HG03342 (cell line): ENCODE measurements at regions not wholly inside any gene's neighbourhood (a gene's known extent, or its start where the extent isn't known, plus 50 kb on each side); places are given as distances from the start of the nearest gene placed in this dataset.

Experiments used
- ATAC-seq: cut with Tn5 transposase; IDR thresholded peaks from one replicate; pipeline ENCODE4 v1.9.1; 2021; ENCODE audit warnings: mild to moderate bottlenecking, moderate library complexity; ENCODE audit not compliant: unreplicated experiment

DNA sequence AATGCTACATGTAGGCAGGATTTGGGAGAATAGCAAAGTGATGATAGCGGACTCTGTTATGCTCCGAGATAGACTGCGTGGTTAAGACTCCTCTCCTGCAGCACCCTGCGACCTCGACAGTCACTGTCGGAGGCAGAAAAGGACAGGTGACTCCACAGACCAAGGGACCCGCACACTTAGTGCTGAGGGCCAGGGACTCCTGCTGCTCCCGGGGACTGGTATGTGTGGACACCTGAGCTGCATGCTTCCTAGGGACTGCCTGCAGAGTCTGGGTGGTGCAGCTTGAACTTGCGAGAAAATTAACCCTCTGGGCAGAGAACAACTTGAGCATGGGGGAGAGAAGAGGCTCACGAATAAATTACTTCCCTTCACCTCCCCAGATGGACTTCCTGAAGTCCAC lies 407.1 kb upstream of the PFKP start:
- ATAC-seq, result no peak

DNA sequence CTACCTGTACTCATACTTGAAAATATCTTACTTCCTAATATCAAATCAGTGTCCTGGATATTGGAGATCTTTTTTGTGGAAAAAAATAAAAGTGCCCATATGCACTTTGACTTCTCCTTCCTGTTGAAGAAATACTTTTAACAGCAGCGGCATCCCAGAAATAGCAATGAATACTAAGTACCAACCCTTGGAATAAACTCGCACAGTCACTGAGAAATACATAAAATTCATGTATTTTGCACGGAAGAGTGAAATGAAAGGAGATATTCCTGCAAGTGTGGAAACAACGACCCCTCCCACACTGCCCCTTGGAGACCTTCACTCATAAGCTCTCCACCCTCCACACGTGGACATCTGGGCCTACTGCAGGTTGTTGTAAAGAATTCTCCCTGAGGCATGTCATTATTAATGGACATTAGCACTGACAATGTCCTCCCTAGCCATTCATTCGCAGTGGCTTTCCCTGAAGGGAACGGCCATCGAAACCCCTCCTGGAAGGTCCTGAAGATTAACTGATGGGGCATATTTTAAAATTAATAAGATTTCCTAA lies 407.6 kb upstream of the PFKP start:
- no peak for ATAC-seq

GRCh38 chr10:2658780-2659179 lies 408.6 kb upstream of the PFKP start:
- no peak for ATAC-seq

- no peak for ATAC-seq
These were observed 417.0 kb upstream of the PFKP start for GRCh38 chr10:2650328-2650727.

- no peak for ATAC-seq
These were observed 426.3 kb upstream of the PFKP start for GRCh38 chr10:2641028-2641427.

GRCh38 chr10:2633630-2634029 lies 433.7 kb upstream of the PFKP start:
- no peak for ATAC-seq

DNA sequence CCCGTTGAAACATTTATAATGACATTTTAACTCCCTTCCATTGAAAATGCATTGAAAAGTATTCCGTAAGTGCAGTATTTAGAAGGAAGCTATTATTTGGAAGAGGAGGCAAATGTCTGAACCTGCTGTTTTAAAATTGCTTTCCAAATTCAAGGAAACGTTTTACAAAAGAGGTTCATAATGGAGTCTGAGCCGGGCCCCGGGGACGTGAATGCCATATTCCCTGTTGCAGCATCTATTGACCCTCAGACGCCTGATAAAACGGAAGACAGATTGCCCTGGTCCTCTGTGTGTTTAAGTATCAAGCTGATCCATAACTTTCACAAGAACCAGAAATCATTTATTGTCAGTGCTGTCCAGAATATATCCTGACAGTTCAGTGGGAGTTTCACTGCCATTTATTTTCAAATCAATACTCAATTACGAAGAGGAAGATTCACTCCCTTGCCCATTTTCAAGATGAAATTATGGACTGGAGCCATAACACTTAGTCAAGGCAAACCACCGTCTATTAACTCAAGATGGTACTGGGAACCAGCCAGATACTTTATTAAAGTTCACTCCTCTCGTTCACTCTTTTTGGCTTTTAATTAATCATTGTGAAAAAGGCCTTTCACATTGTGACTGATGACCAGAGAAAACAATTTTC lies 435.7 kb upstream of the PFKP start:
- no peak for ATAC-seq

GRCh38 chr10:2628705-2629104 lies 438.6 kb upstream of the PFKP start:
- ATAC-seq, result no peak

- no peak for ATAC-seq
These were observed 439.4 kb upstream of the PFKP start for GRCh38 chr10:2627969-2628368.

DNA sequence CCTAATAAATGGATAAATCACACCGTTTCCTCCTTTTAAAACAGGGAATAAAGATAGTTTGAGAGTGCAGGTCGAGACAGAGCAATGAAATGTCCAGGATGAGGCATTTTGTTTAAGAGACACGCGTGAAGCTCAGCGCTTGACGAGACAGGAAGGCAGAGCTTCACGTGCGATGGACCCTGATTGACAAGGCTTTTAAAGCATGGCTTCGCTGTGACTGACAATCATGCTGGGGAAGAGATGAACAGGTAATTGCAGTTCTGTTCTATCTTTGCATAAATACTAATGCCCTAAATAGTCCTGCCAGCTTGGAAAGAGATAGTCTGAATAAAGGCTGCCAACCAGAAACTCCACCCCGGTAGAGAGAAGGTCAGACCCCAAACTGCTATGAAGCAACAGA lies 442.3 kb upstream of the PFKP start:
- ATAC-seq, result no peak

DNA sequence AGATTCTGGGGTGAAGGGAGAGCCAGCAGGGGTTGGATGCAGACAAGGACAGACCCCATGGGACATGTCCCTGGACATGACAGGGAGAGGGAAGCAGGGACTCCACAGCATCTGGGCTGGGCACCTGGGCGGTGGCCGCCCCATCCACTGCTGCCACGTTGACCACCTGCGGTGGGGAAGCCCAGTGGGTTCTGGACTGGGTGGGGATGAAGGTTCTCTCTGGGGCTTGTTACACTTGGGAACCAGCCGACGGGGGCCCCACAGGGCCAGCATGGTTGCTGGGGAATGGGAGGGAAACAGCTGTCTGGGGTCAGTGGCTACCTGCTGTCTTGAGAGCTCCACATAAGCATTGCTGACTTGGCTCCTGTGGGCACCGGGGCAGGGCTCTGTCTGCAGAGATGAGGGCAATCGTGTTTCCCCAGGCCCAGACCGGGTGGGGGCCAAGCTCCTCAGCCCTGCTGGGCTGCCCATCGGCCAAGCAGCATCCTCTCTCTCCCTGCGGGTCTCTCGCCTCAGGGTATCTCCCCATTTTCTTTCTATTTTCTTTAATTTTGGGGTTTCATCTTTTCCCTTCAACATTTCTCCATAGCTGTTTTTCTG lies 443.6 kb upstream of the PFKP start:
- ATAC-seq, result no peak

DNA sequence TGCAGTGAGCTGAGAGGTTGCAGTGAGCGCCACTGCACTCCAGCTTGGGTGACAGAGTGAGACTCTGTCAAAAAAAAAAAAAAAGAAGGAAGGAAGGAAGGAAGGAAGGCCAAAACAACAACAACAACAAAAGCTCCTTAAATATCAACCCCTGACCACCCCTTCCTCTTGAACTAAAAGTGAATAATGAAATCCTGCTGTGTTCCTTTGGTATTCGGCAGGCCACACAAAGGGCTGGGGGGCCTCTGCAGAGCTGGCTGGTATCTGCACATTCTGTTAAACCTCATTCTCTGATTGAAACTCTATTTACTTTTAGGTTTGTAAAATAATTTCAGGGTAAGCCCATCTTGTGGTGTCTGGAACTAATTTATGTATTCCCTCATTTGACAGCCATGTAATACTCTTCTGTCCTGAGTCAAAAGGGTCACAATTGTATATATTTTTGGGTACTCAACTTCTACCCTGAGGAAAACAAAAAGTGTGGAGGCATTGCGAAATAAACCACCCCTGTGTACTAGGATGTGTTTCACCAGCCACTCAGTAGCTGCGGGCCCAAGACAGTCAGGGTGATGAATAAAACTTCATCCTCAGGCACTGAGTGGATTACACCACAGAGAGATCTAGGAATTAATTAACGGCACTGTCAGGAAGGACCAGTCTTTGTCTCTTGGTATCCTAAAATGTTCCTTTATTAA lies 446.4 kb upstream of the PFKP start:
- ATAC-seq, result no peak

DNA sequence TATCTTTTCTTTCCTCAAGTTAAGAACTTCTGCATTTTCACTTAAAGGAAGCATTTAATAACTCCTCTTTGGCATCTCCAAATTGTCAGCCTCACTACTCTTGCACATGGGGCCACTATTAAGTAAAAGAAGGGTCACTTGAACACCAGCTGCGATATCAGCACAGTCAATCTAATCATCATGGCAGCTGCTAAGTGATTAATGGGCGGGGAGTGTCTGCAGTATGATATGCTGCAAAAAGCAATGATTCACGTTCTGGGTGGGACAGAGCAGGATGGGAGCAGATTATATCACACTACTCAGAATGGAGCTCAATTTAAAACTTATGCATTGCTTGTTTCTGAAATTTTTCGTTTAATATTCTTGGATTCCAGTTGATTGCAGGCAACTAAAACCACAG lies 447.4 kb upstream of the PFKP start:
- no peak for ATAC-seq

DNA sequence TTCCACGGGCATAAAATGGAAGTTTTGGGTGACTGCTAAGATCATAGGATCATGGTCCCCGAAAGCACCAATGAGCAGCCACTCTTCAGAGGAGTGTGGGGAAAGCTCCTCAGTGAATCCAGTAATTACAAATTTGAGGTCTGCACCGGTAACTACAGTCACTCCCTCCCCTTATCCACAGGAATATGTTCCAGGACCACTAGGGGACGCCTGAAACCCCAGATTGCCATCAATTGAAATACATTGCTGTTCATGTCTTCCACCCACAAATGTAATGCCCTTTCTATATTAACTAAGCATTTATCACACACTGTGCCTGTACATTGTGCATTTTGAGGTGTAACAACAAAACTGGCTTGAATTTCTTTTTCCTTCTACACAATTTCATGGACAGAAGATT lies 447.9 kb upstream of the PFKP start:
- ATAC-seq, result no peak

DNA sequence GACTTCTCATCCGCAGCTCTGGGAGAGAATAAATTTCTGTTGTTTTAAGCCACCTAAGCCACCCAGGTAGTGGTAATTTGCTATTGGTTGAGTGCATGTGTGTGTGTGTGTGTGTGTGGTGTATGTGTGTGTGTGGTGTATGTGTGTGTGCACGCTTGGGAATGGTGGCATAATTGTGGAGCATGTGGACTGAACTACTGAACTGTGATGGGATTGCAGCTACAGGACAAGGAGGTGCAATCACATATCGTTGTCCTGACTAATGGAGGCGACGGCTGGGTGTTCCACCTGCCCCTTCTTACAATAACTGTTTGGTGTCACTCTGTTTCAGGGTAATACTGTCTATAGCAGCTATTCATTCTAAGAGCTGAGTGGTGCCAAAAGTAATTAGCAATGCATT lies 448.7 kb upstream of the PFKP start:
- ATAC-seq, result no peak

- no peak for ATAC-seq
These were observed 451.1 kb upstream of the PFKP start for GRCh38 chr10:2616215-2616614.

DNA sequence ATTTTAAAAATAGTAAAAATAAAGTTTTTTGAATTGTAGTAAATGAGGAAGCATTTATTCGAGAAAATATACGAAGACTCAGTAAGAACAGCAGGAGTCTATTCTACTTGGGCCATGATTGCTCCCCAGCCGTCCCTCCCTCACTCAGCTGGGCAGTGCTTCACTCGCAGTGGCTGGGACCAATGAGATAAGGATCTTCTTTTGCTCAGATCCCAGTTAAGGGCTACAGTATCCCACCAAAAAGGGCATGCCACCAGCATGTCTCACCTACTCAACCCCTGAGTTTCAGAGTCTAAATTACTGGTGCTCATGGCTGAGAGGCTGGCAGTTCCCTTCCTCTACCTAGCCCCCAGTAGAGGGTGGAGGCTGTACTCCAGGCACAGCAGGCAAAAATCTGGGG lies 455.7 kb upstream of the PFKP start:
- no peak for ATAC-seq

DNA sequence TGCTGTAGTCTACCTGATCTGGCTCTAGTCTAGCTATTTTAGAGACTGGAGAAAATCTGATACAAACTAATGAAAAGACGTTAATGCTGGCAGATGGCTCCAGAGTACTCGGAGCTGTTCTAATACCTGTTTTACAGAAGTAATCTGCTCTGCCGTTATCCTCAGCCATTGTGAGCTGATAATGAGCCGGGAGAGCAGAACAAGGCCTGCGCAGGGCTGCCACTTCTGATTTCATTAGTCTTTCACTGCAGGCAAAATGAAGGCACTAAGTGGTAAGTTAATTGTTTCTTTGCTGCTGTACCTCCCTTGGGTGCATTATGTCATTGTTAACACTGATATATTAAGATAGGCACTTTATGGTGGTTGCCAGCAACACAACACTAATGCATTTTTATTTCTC lies 456.4 kb upstream of the PFKP start:
- ATAC-seq, result no peak

- ATAC-seq, result no peak
These were observed 462.5 kb upstream of the PFKP start for GRCh38 chr10:2604891-2605290.

GRCh38 chr10:2599571-2599970 lies 467.8 kb upstream of the PFKP start:
- no peak for ATAC-seq

DNA sequence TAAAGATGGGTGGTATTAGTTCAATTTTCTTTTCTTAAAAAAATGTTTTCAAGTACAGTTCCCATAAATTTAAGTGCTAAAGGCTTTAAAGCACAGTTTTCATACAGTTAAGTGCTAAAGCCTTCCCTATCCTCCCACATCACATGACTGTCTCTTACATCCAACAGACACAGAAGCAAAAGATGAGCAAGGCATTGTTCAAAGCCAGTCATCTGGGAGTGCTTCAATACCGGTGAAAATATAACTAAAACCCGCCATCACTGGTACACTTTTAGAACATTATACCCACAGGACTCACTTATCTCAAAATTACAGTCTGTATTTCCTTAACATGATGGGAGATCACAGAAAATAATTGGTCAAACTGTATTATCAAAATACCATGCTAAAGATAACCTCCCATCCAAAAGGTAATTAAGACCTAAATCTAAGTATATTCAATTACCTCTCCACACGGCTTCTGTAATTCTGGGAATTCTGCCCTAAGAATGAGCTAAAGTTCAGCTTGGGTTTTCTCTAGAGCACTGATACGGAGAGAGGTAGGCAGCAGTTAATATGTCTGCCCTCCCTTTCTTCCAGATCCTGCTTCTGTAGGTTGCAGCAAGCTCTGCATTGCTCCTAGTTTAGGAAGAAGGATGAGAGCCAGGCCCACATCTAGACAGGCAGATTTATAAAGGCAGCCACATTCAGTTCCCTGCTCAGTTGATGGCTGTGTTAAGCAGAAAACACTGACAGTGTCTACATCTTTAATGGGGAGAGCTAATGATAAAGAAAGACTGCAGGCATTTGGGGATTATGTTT lies 474.8 kb upstream of the PFKP start:
- ATAC-seq, result no peak
